Pancreas (tissue), 10 donors: ENCODE measurements at regions not wholly inside any gene's neighbourhood (a gene's known extent, or its start where the extent isn't known, plus 50 kb on each side); places are given as distances from the start of the nearest gene placed in this dataset.

Experiments
- ATAC-seq, 4 donors: fragments of 200-7000 bp; cut with Tn5 transposase; one replicate each; pipeline versions ENCODE4 v1.8.0 to v1.9.1; 2020; ENCODE audit warnings: mild to moderate bottlenecking in 4 of 4, moderate library complexity in 4 of 4
- DNase-seq, 6 donors: peaks; one replicate each; pipeline ENCODE4 v3.0.0-alpha.2; 2020
- FAIRE-seq: peaks from 2 replicates; lab custom pipeline; 2012; peaks lifted over from hg19 to GRCh38; lab: Jason Lieb, UNC
- H3K27ac ChIP-seq, 4 donors: fragments of 200-600 bp; sonication (generic); 1 replicate in 3 of 4; 2 replicates in 1 of 4; pipeline versions ENCODE4 v1.5.0 to v1.8.0; 2020
- H3K27me3 ChIP-seq, 4 donors: fragments of 200-600 bp; one replicate each; pipeline ENCODE4 v1.8.0; 2021
- H3K36me3 ChIP-seq, 3 donors: fragments of 200-600 bp; sonication (generic) in 1 of 3; one replicate each; pipeline versions ENCODE4 v1.5.0 to v1.8.0; 2020 to 2021
- H3K4me1 ChIP-seq, 3 donors: fragments of 200-600 bp; one replicate each; pipeline ENCODE4 v1.8.0; 2021
- H3K4me3 ChIP-seq, 4 donors: fragments of 200-600 bp; sonication (generic) in 2 of 4; one replicate each; pipeline versions ENCODE4 v1.5.0 to v1.8.0; 2020 to 2021
- H3K9me3 ChIP-seq, 4 donors: fragments of 200-600 bp; one replicate each; pipeline ENCODE4 v1.8.0; 2021
- CTCF ChIP-seq, 4 donors: fragments of 200-600 bp; sonication (generic) in 3 of 4; IDR thresholded peaks; one replicate each; pipeline versions ENCODE4 v1.5.0 to v1.8.0; 2021; ENCODE audit warnings: antibody characterized with exemption in 4 of 4
- WGBS, 2 donors: extraction: QIAGEN DNeasy Blood & Tissue Kit; methylation state at CpG; one replicate each; pipeline ENCODE4 v1.1.7; 2013; 5-methylcytosine and 5-hydroxymethylcytosine counted together
- intact Hi-C, 3 donors: fragments of 100-400 bp; cut with DNase I; formaldehyde crosslinking; loops; one replicate each; pipeline versions ENCODE4 v1.11.1 to v1.14.2; 2022
- donor health status: healthy with polysubstance abuse.
- donor health status: DM: no; HTN: no; CAD: no; lungs with moderate emphysema.
- donor health status: DM: no; HTN: no; CAD: no.
- donor health status: control.
- donor health status: control.
- donor health status: Bipolar disorder and iron deficiency.
- donor health status: DM: yes; HTN: yes; CAD: no.
- donor health status: DM: no; HTN: no; CAD: no.
- donor health status: DM: no; HTN: no; CAD: no.
- donor health status: DM: yes; HTN: yes; CAD: no.

- FAIRE-seq (no peak), DNase-seq (no peak), ATAC-seq (no peak)
- Histone ChIP-seq H3K4me3 (no peak overlapping the region), H3K4me1 (no peaks in the 10 kb centered on the region), H3K36me3 (no peaks in the 10 kb centered on the region), H3K27ac (no peak overlapping the region), H3K9me3 (no peaks in the 10 kb centered on the region), H3K27me3 (no peaks in the 10 kb centered on the region)
- intact Hi-C loops, result no loop called here
- no peak for TF ChIP-seq CTCF (IDR thresholded peaks at IDR 0.05)
Measured at GRCh38 chr11:97019754-97020153, 629.9 kb downstream of the JRKL start.

- Histone ChIP-seq H3K27ac (no peak overlapping the region), H3K36me3 (no peaks in the 10 kb centered on the region), H3K4me1 (no peaks in the 10 kb centered on the region), H3K27me3 (no peaks in the 10 kb centered on the region), H3K4me3 (no peak overlapping the region), H3K9me3 (no peaks in the 10 kb centered on the region)
- no peak for FAIRE-seq
- 63 to 67% methylated on average over 2 of the region's 2 CpGs for WGBS, 2 donors
- TF ChIP-seq CTCF (IDR thresholded peaks at IDR 0.05), result no peak
- intact Hi-C loops, result no loop called here
- no peak for DNase-seq
- no peak for ATAC-seq
Measured at GRCh38 chr11:97022955-97023354, 633.1 kb downstream of the JRKL start.

- H3K27ac ChIP-seq, result no peak overlapping the region
- H3K27me3 ChIP-seq, result no peaks in the 10 kb centered on the region
- H3K4me3 ChIP-seq, result no peak overlapping the region
- no peak for FAIRE-seq
- WGBS, 2 donors, result 66 to 97% methylated on average over 1 of the region's 1 CpG
- ATAC-seq, result no peak
- intact Hi-C loops, result no loop called here
- TF ChIP-seq CTCF (IDR thresholded peaks at IDR 0.05), result no peak
- no peak for DNase-seq
- no peaks in the 10 kb centered on the region for H3K4me1 ChIP-seq
- no peaks in the 10 kb centered on the region for H3K9me3 ChIP-seq
- no peaks in the 10 kb centered on the region for H3K36me3 ChIP-seq
Measured at GRCh38 chr11:97028836-97029406, 639.1 kb downstream of the JRKL start.

- TF ChIP-seq CTCF (IDR thresholded peaks at IDR 0.05), result no peak
- intact Hi-C loops, result no loop called here
- no peak overlapping the region for H3K27ac ChIP-seq
- ATAC-seq, result peak in 1 of 4 donors; percentile 24
- WGBS, 2 donors, result 19 to 20% methylated on average over 5 of the region's 5 CpGs
- H3K9me3 ChIP-seq, result no peaks in the 10 kb centered on the region
- no peaks in the 10 kb centered on the region for H3K27me3 ChIP-seq
- no peak for FAIRE-seq
- no peaks in the 10 kb centered on the region for H3K36me3 ChIP-seq
- H3K4me1 ChIP-seq, result no peaks in the 10 kb centered on the region
- peak in 1 of 6 donors; percentile 13 for DNase-seq
- H3K4me3 ChIP-seq, result no peak overlapping the region
Measured at GRCh38 chr11:97033178-97033577, 643.4 kb downstream of the JRKL start.

GRCh38 chr11:97048481-97048880, 658.7 kb downstream of the JRKL start:
- H3K27ac ChIP-seq, result no peak overlapping the region
- DNase-seq (no peak), ATAC-seq (no peak), FAIRE-seq (no peak)
- TF ChIP-seq CTCF (IDR thresholded peaks at IDR 0.05), result no peak
- 6 to 8% methylated on average over 3 of the region's 3 CpGs for WGBS, 2 donors
- H3K27me3 ChIP-seq, result no peaks in the 10 kb centered on the region
- no peaks in the 10 kb centered on the region for H3K9me3 ChIP-seq
- no peaks in the 10 kb centered on the region for H3K4me1 ChIP-seq
- no peaks in the 10 kb centered on the region for H3K36me3 ChIP-seq
- intact Hi-C loops, result no loop called here
- no peak overlapping the region for H3K4me3 ChIP-seq
